ENCODE measurements at regions not wholly inside any gene's neighbourhood (a gene's known extent, or its start where the extent isn't known, plus 50 kb on each side); places are given as distances from the start of the nearest gene placed in this dataset.

DNA sequence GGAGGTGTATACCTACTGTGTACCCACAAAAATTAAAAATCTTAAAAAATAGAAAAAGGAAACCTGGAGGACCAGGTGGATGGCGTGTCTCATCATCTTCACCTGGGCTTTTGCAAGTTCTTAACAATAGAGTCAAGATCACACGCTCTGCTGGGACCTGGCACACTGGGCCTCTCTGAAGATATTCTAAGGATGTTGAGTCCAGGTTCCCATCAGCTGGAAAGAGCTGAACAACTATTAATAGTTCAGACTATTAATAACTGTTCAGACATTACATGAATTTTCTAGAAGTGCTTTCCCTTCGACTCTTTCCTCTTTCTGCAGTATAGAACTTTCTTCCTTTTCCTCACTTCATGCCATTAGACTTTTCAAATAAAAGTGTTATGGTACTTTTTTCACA is 320.2 kb upstream of the IL12A start:
- no peaks in the 10 kb centered on the region for H4K20me1 ChIP-seq (ENCODE audit: control insufficient read depth, insufficient read depth, low read depth, low read length)
- no peaks in the 10 kb centered on the region for H3K36me3 ChIP-seq (ENCODE audit: control insufficient read depth, low read length)
- no peaks in the 10 kb centered on the region for H3K79me2 ChIP-seq (ENCODE audit: control insufficient read depth, low read length)
- H3K4me2 ChIP-seq (ENCODE audit: low read length), result no peak overlapping the region
- TF ChIP-seq, protein P1, sequence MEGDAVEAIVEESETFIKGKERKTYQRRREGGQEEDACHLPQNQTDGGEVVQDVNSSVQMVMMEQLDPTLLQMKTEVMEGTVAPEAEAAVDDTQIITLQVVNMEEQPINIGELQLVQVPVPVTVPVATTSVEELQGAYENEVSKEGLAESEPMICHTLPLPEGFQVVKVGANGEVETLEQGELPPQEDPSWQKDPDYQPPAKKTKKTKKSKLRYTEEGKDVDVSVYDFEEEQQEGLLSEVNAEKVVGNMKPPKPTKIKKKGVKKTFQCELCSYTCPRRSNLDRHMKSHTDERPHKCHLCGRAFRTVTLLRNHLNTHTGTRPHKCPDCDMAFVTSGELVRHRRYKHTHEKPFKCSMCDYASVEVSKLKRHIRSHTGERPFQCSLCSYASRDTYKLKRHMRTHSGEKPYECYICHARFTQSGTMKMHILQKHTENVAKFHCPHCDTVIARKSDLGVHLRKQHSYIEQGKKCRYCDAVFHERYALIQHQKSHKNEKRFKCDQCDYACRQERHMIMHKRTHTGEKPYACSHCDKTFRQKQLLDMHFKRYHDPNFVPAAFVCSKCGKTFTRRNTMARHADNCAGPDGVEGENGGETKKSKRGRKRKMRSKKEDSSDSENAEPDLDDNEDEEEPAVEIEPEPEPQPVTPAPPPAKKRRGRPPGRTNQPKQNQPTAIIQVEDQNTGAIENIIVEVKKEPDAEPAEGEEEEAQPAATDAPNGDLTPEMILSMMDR (IDR thresholded peaks at IDR 0.05; ENCODE audit: low read depth, low read length, poor library complexity, severe bottlenecking), result no peak
- no peak for TF ChIP-seq EZH2phosphoT487 (IDR thresholded peaks at IDR 0.05; ENCODE audit: borderline replicate concordance, low read length)
- no peaks in the 10 kb centered on the region for H3K4me1 ChIP-seq (ENCODE audit: control insufficient read depth, low read length)
- no peaks in the 10 kb centered on the region for H3F3A ChIP-seq (ENCODE audit: control insufficient read depth, insufficient read depth)
- H3K27ac ChIP-seq (ENCODE audit: low read depth, low read length), result no peak overlapping the region
- H3K4me3 ChIP-seq (ENCODE audit: low read length), result no peak overlapping the region
- H3K9me2 ChIP-seq (replicated peaks; ENCODE audit: control insufficient read depth, low read length), result no peaks in the 10 kb centered on the region; the same call in 1 of the 2 replicates
- H3K27me3 ChIP-seq (ENCODE audit: control insufficient read depth, low read length), result no peaks in the 10 kb centered on the region
- no peaks in the 10 kb centered on the region for H3K9me3 ChIP-seq (ENCODE audit: control insufficient read depth, insufficient read depth, low read length)

DNA sequence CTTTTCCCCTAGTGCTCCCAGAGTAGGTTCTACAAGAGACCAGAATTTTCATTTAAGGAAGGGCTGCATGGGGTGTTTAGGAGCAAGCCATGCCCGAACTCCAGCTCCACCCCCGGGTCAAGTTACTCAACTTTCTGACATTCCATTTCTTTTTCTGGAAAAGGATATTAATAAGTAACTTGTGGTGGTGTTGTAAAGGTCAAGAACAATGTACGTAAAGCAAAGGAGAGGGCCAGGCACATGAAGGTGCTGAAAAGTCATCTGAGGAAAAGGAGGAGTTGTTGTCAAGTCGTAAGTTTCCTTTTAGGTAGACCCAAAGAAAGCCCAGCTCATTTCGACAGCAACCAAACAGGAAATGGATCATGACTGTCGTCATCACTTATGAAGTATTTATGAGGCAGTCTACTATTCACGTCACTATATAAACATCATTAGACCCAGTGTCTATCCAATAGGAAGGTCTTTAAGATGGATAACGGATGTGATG is 319.6 kb upstream of the IL12A start:
- Histone ChIP-seq H3K79me2 (ENCODE audit: control insufficient read depth, low read length) (no peaks in the 10 kb centered on the region), H3K4me2 (ENCODE audit: low read length) (no peak overlapping the region), H3K4me3 (ENCODE audit: low read length) (no peak overlapping the region), H3K9me3 (ENCODE audit: control insufficient read depth, insufficient read depth, low read length) (no peaks in the 10 kb centered on the region), H4K20me1 (ENCODE audit: control insufficient read depth, insufficient read depth, low read depth, low read length) (no peaks in the 10 kb centered on the region), H3K27ac (ENCODE audit: low read depth, low read length) (no peak overlapping the region), H3F3A (ENCODE audit: control insufficient read depth, insufficient read depth) (no peaks in the 10 kb centered on the region), H3K4me1 (ENCODE audit: control insufficient read depth, low read length) (no peaks in the 10 kb centered on the region), H3K9me2 (replicated peaks; ENCODE audit: control insufficient read depth, low read length) (no peaks in the 10 kb centered on the region; the same call in 1 of the 2 replicates), H3K36me3 (ENCODE audit: control insufficient read depth, low read length) (no peaks in the 10 kb centered on the region), H3K27me3 (ENCODE audit: control insufficient read depth, low read length) (no peaks in the 10 kb centered on the region)
- TF ChIP-seq EZH2phosphoT487 (IDR thresholded peaks at IDR 0.05; ENCODE audit: borderline replicate concordance, low read length), result no peak
- TF ChIP-seq, protein P1 (IDR thresholded peaks at IDR 0.05; ENCODE audit: low read depth, low read length, poor library complexity, severe bottlenecking), result no peak

DNA sequence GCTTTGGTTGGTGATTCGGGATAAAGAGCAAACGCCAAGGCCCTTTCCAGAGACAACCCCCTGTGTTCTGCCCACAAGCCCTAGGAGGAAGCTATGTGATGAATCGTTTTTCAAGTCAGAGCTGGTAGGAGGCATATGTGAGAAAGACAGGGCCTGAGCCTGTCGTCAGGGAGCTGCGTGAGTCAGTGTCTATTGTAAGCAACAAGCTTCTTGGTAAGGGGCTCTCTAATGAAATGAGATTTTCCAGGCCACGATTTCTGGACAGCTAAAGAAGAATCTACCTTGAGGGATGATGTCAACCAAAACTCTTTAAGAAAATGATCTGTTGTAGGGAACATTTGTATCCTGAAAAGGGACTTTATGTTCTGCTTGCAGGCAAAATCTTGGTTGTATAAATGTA is 318.9 kb upstream of the IL12A start:
- Histone ChIP-seq H3K9me3 (ENCODE audit: control insufficient read depth, insufficient read depth, low read length) (no peaks in the 10 kb centered on the region), H3K9me2 (replicated peaks; ENCODE audit: control insufficient read depth, low read length) (no peaks in the 10 kb centered on the region; the same call in 1 of the 2 replicates), H3K27ac (ENCODE audit: low read depth, low read length) (no peak overlapping the region), H4K20me1 (ENCODE audit: control insufficient read depth, insufficient read depth, low read depth, low read length) (no peaks in the 10 kb centered on the region), H3F3A (ENCODE audit: control insufficient read depth, insufficient read depth) (no peaks in the 10 kb centered on the region), H3K4me1 (ENCODE audit: control insufficient read depth, low read length) (no peaks in the 10 kb centered on the region), H3K79me2 (ENCODE audit: control insufficient read depth, low read length) (no peaks in the 10 kb centered on the region), H3K27me3 (ENCODE audit: control insufficient read depth, low read length) (no peaks in the 10 kb centered on the region), H3K4me3 (ENCODE audit: low read length) (no peak overlapping the region), H3K4me2 (ENCODE audit: low read length) (no peak overlapping the region), H3K36me3 (ENCODE audit: control insufficient read depth, low read length) (no peaks in the 10 kb centered on the region)
- no peak for TF ChIP-seq EZH2phosphoT487 (IDR thresholded peaks at IDR 0.05; ENCODE audit: borderline replicate concordance, low read length)
- TF ChIP-seq, protein P1 (IDR thresholded peaks at IDR 0.05; ENCODE audit: low read depth, low read length, poor library complexity, severe bottlenecking), result no peak

All from DOHH2 (cell line).